MM.1S (cell line): ENCODE measurements at regions not wholly inside any gene's neighbourhood (a gene's known extent, or its start where the extent isn't known, plus 50 kb on each side); places are given as distances from the start of the nearest gene placed in this dataset.

Experiments
- DNase-seq: peaks from one replicate; pipeline ENCODE4 v3.0.0-alpha.2; 2015
- H2AFZ ChIP-seq: fragments of 300-600 bp; sonication (generic); 2 replicates; pipeline ENCODE4 v1.6.0; 2016; ENCODE audit warnings: antibody characterized with exemption, low read length
- H3F3A ChIP-seq: fragments of 300-600 bp; sonication (generic); 2 replicates; pipeline ENCODE4 v1.6.1; 2016; ENCODE audit warnings: mild to moderate bottlenecking, antibody characterized with exemption, low read length, moderate library complexity, mixed read lengths; ENCODE audit not compliant: insufficient read depth
- H3K27ac ChIP-seq: fragments of 300-600 bp; sonication (generic); 2 replicates; pipeline ENCODE4 v1.5.1; 2016; ENCODE audit warnings: mild to moderate bottlenecking, low read length
- H3K27me3 ChIP-seq: fragments of 300-600 bp; sonication (generic); replicated peaks from 2 replicates; pipeline ENCODE4 v1.6.0; 2016; ENCODE audit warnings: low read length; ENCODE audit not compliant: insufficient read depth
- H3K36me3 ChIP-seq: fragments of 300-600 bp; sonication (generic); replicated peaks from 2 replicates; pipeline ENCODE4 v1.6.1; 2016; ENCODE audit warnings: mild to moderate bottlenecking, low read length, mixed read lengths; ENCODE audit not compliant: insufficient read depth
- H3K4me1 ChIP-seq: fragments of 300-600 bp; sonication (generic); 2 replicates; pipeline ENCODE4 v1.6.1; 2016; ENCODE audit warnings: low read length, mixed read lengths
- H3K4me2 ChIP-seq: fragments of 300-600 bp; sonication (generic); 2 replicates; pipeline ENCODE4 v1.6.0; 2016; ENCODE audit warnings: low read depth, low read length
- H3K4me3 ChIP-seq: fragments of 300-600 bp; sonication (generic); 2 replicates; pipeline ENCODE4 v1.5.1; 2016; ENCODE audit warnings: low read length, mixed read lengths
- H3K79me2 ChIP-seq: fragments of 300-600 bp; sonication (generic); 2 replicates; pipeline ENCODE4 v1.6.1; 2016; ENCODE audit warnings: mixed run types, low read length, mixed read lengths
- H3K9ac ChIP-seq: fragments of 300-600 bp; sonication (generic); 2 replicates; pipeline ENCODE4 v1.6.1; 2016; ENCODE audit warnings: low read length, mixed read lengths
- H3K9me2 ChIP-seq: fragments of 300-600 bp; sonication (generic); replicated peaks from 2 replicates; pipeline ENCODE4 v1.6.1; 2016; ENCODE audit warnings: mild to moderate bottlenecking, low read length, mixed read lengths; ENCODE audit not compliant: insufficient read depth
- H3K9me3 ChIP-seq: fragments of 300-600 bp; sonication (generic); replicated peaks from 2 replicates; pipeline ENCODE4 v1.6.1; 2016; ENCODE audit warnings: mild to moderate bottlenecking, low read length, mixed read lengths; ENCODE audit not compliant: insufficient read depth
- H4K20me1 ChIP-seq: fragments of 300-600 bp; sonication (generic); 2 replicates; pipeline ENCODE4 v1.6.1; 2016; ENCODE audit warnings: mild to moderate bottlenecking, low read length, moderate library complexity, mixed read lengths; ENCODE audit not compliant: insufficient read depth
- EZH2 ChIP-seq: fragments of 300-600 bp; sonication (generic); optimal IDR thresholded peaks from 2 replicates; pipeline ENCODE3; 2017; ENCODE audit warnings: low read depth, mild to moderate bottlenecking, antibody characterized with exemption, low read length, mixed read lengths
- EZH2phosphoT487 ChIP-seq: fragments of 300-600 bp; sonication (generic); IDR thresholded peaks from 2 replicates; pipeline ENCODE4 v1.6.1; 2018; ENCODE audit warnings: antibody characterized with exemption, low read length
- TF ChIP-seq, protein P1 (sequence below): fragments of 300-600 bp; sonication (generic); IDR thresholded peaks from 2 replicates; pipeline ENCODE4 v1.5.1; 2016; ENCODE audit warnings: antibody characterized with exemption, low read length, mixed read lengths

DNA sequence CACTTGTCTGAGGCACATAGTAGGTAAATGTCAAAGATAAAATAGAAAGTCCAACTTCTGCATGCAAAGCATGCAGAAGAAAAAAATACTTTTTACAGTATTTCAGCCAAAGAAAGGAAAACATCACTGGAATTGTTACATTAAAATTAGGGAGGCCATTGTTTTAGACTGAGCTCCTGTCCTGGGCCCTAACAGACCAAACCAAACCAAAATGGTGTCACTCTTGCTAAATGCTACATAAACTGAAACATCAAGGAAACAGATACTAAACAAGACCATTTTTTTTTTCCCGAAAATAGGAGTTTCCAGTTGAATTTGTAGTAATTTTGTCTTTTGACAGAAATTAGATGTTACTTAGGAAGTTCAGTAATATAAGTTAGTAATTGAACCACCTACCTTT, 508.8 kb downstream of the DSC3 start:
- Histone ChIP-seq H3K4me3 (no peak overlapping the region), H3K9me2 (no peaks in the 10 kb centered on the region), H3K4me2 (no peak overlapping the region), H4K20me1 (no peaks in the 10 kb centered on the region), H3K27ac (no peak overlapping the region), H3K9me3 (no peaks in the 10 kb centered on the region), H2AFZ (no peak overlapping the region), H3K36me3 (no peaks in the 10 kb centered on the region), H3K9ac (no peak overlapping the region), H3K4me1 (no peaks in the 10 kb centered on the region), H3F3A (no peaks in the 10 kb centered on the region), H3K27me3 (no peaks in the 10 kb centered on the region), H3K79me2 (no peaks in the 10 kb centered on the region)
- TF ChIP-seq EZH2: no peak
- TF ChIP-seq EZH2phosphoT487: no peak
- TF ChIP-seq, protein P1, sequence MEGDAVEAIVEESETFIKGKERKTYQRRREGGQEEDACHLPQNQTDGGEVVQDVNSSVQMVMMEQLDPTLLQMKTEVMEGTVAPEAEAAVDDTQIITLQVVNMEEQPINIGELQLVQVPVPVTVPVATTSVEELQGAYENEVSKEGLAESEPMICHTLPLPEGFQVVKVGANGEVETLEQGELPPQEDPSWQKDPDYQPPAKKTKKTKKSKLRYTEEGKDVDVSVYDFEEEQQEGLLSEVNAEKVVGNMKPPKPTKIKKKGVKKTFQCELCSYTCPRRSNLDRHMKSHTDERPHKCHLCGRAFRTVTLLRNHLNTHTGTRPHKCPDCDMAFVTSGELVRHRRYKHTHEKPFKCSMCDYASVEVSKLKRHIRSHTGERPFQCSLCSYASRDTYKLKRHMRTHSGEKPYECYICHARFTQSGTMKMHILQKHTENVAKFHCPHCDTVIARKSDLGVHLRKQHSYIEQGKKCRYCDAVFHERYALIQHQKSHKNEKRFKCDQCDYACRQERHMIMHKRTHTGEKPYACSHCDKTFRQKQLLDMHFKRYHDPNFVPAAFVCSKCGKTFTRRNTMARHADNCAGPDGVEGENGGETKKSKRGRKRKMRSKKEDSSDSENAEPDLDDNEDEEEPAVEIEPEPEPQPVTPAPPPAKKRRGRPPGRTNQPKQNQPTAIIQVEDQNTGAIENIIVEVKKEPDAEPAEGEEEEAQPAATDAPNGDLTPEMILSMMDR: no peak
- DNase-seq: no peak

DNA sequence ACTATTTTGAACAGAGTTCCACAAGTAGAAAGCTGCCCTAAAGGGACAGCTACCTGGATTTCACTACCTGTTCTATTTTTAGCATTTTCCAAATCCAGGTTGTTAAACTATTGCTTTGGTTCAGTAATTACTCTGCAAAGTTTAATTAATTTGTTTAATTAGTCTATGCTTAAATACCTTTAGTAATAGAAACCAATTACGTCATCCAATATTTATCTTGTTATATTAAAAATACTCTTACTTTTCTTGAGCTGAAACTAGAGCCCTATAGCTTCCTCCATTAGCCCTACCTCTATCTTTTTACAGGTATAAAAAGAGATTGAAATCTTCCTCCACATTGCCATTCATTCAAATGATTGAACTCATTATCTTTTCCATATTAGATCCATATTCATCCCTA, 514.6 kb downstream of the DSC3 start:
- H3K4me3 ChIP-seq: no peak overlapping the region
- DNase-seq: no peak
- no peak for TF ChIP-seq EZH2phosphoT487
- TF ChIP-seq, protein P1: no peak
- TF ChIP-seq EZH2: no peak
- H3K9me3 ChIP-seq: no peaks in the 10 kb centered on the region
- H3K36me3 ChIP-seq: no peaks in the 10 kb centered on the region
- no peaks in the 10 kb centered on the region for H3F3A ChIP-seq
- no peak overlapping the region for H3K4me2 ChIP-seq
- no peaks in the 10 kb centered on the region for H3K9me2 ChIP-seq
- H3K79me2 ChIP-seq: no peaks in the 10 kb centered on the region
- H4K20me1 ChIP-seq: no peaks in the 10 kb centered on the region
- H3K27me3 ChIP-seq: no peaks in the 10 kb centered on the region
- H2AFZ ChIP-seq: no peak overlapping the region
- H3K4me1 ChIP-seq: no peaks in the 10 kb centered on the region
- H3K9ac ChIP-seq: no peak overlapping the region
- no peak overlapping the region for H3K27ac ChIP-seq

GRCh38 chr18:30527226-30527625, 515.3 kb downstream of the DSC3 start:
- TF ChIP-seq EZH2phosphoT487 (no peak), EZH2 (no peak)
- TF ChIP-seq, protein P1: no peak
- Histone ChIP-seq H3K79me2 (no peaks in the 10 kb centered on the region), H3K27ac (no peak overlapping the region), H3K9ac (no peak overlapping the region), H2AFZ (no peak overlapping the region), H3K27me3 (no peaks in the 10 kb centered on the region), H3F3A (no peaks in the 10 kb centered on the region), H3K9me3 (no peaks in the 10 kb centered on the region), H3K4me3 (no peak overlapping the region), H3K4me2 (no peak overlapping the region), H3K36me3 (no peaks in the 10 kb centered on the region), H3K9me2 (no peaks in the 10 kb centered on the region), H3K4me1 (no peaks in the 10 kb centered on the region), H4K20me1 (no peaks in the 10 kb centered on the region)
- DNase-seq: no peak
